Ishikawa (cell line): ENCODE measurements at regions not wholly inside any gene's neighbourhood (a gene's known extent, or its start where the extent isn't known, plus 50 kb on each side); places are given as distances from the start of the nearest gene placed in this dataset.

Experiments
- CEBPB ChIP-seq: IDR thresholded peaks from 2 replicates; pipeline ENCODE4 v1.6.1; 2012
- CREB1 ChIP-seq: IDR thresholded peaks from 2 replicates; pipeline ENCODE4 v1.6.1; 2012; ENCODE audit warnings: low read depth
- EGR1 ChIP-seq: IDR thresholded peaks from 2 replicates; pipeline ENCODE4 v1.6.1; 2012
- EP300 ChIP-seq: IDR thresholded peaks from 2 replicates; pipeline ENCODE4 v1.6.1; 2012; ENCODE audit warnings: borderline replicate concordance
- FOXM1 ChIP-seq: IDR thresholded peaks from 2 replicates; pipeline ENCODE4 v1.6.1; 2012; ENCODE audit warnings: low read depth, borderline replicate concordance
- NFIC ChIP-seq: IDR thresholded peaks from 2 replicates; pipeline ENCODE4 v1.6.1; 2012
- RAD21 ChIP-seq: IDR thresholded peaks from 2 replicates; pipeline ENCODE4 v1.6.1; 2012; ENCODE audit warnings: low read depth
- TAF1 ChIP-seq: IDR thresholded peaks from 2 replicates; pipeline ENCODE4 v1.6.1; 2012; ENCODE audit warnings: low read depth, mild to moderate bottlenecking
- TCF12 ChIP-seq: IDR thresholded peaks from 2 replicates; pipeline ENCODE4 v1.6.1; 2012; ENCODE audit warnings: low read depth
- TEAD4 ChIP-seq: IDR thresholded peaks from 2 replicates; pipeline ENCODE4 v1.6.1; 2012
- YY1 ChIP-seq: IDR thresholded peaks from 2 replicates; pipeline ENCODE4 v1.6.1; 2012; ENCODE audit warnings: low read depth
- ZBTB7A ChIP-seq: IDR thresholded peaks from 2 replicates; pipeline ENCODE4 v1.6.1; 2012; ENCODE audit warnings: low read depth
- TF ChIP-seq, protein P1 (sequence below): IDR thresholded peaks from 2 replicates; pipeline ENCODE4 v1.6.1; 2012
- TF ChIP-seq, protein P2 (sequence below): IDR thresholded peaks from 2 replicates; pipeline ENCODE4 v1.6.1; 2012
- TF ChIP-seq, protein P3 (sequence below): IDR thresholded peaks from 2 replicates; pipeline ENCODE4 v1.6.1; 2012; ENCODE audit warnings: low read depth, mild to moderate bottlenecking

DNA sequence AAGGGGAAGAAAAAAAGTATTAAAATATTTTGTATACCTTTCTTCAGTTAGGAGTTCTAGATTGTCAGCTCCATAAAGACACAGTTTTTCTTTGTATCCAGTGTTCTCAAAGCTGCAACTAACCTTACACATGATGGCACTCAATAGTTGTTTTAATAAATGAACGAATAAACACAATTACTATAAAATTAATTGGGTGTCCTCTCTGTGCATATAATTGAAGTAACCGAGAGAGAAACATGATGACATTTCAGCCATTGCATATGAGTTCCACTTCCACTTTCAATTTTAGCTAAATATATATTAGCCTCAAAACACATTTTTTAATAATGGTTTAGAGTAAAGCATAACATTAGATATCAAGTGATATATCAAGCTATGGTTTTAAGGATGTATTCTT is 671.2 kb downstream of the LRFN5 start:
- TF ChIP-seq, protein P1, sequence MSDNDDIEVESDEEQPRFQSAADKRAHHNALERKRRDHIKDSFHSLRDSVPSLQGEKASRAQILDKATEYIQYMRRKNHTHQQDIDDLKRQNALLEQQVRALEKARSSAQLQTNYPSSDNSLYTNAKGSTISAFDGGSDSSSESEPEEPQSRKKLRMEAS = no peak
- TF ChIP-seq RAD21 (no peak), EP300 (no peak), FOXM1 (no peak), CEBPB (no peak), YY1 (no peak), TCF12 (no peak), NFIC (no peak), TEAD4 (no peak), TAF1 (no peak), CREB1 (no peak), ZBTB7A (no peak), EGR1 (no peak)
- TF ChIP-seq, protein P2, sequence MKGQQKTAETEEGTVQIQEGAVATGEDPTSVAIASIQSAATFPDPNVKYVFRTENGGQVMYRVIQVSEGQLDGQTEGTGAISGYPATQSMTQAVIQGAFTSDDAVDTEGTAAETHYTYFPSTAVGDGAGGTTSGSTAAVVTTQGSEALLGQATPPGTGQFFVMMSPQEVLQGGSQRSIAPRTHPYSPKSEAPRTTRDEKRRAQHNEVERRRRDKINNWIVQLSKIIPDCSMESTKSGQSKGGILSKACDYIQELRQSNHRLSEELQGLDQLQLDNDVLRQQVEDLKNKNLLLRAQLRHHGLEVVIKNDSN = no peak

DNA sequence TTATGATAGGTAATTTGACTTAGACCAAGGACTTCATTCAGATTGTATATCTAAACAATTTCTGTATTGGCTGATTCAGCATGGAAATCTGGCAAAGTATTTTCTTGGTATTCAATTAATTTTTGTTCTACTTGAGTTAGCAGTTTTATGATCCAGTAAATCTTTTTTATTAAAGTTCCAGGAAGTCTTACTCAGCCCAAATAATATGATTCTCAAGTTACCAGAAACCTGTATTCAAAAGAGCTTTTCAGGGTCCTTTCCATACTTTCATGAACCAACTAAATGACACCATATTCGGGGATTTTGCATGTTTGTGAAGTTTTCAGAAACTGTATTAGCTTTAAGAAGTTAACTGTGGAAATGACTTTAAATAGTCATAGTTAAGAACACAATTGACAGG is 662.6 kb downstream of the LRFN5 start:
- TF ChIP-seq TEAD4 (no peak), EGR1 (no peak), NFIC (no peak), EP300 (no peak), YY1 (no peak), TAF1 (no peak), RAD21 (no peak), CEBPB (no peak), ZBTB7A (no peak), CREB1 (no peak), TCF12 (no peak)
- TF ChIP-seq, protein P1 = no peak
- TF ChIP-seq, protein P2 = no peak

DNA sequence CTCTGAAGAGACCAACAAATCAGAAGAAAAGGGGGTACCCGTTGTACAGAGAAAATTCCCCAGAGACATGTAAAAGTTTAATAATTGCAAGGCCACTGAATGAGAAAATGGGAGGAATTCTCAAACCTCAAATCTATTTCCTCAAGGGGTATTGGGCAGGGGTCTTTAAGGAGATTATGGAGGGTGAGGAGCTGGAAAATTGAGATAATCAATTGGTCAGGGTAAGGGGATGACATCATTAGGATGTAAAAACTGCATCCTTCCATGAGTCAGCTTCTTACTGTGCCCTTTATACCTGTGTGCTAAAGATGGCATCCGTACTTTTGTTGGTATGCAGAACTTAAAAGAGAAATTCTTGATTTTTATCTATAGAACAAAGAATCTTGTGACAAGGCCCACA is 641.5 kb downstream of the LRFN5 start:
- TF ChIP-seq, protein P2 = no peak
- TF ChIP-seq FOXM1 (no peak), CEBPB (no peak), TEAD4 (no peak), TAF1 (no peak), NFIC (no peak), EGR1 (no peak), RAD21 (no peak), EP300 (no peak), CREB1 (no peak), YY1 (no peak), ZBTB7A (no peak), TCF12 (no peak)
- TF ChIP-seq, protein P3, sequence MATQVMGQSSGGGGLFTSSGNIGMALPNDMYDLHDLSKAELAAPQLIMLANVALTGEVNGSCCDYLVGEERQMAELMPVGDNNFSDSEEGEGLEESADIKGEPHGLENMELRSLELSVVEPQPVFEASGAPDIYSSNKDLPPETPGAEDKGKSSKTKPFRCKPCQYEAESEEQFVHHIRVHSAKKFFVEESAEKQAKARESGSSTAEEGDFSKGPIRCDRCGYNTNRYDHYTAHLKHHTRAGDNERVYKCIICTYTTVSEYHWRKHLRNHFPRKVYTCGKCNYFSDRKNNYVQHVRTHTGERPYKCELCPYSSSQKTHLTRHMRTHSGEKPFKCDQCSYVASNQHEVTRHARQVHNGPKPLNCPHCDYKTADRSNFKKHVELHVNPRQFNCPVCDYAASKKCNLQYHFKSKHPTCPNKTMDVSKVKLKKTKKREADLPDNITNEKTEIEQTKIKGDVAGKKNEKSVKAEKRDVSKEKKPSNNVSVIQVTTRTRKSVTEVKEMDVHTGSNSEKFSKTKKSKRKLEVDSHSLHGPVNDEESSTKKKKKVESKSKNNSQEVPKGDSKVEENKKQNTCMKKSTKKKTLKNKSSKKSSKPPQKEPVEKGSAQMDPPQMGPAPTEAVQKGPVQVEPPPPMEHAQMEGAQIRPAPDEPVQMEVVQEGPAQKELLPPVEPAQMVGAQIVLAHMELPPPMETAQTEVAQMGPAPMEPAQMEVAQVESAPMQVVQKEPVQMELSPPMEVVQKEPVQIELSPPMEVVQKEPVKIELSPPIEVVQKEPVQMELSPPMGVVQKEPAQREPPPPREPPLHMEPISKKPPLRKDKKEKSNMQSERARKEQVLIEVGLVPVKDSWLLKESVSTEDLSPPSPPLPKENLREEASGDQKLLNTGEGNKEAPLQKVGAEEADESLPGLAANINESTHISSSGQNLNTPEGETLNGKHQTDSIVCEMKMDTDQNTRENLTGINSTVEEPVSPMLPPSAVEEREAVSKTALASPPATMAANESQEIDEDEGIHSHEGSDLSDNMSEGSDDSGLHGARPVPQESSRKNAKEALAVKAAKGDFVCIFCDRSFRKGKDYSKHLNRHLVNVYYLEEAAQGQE = no peak
- TF ChIP-seq, protein P1 = no peak

DNA sequence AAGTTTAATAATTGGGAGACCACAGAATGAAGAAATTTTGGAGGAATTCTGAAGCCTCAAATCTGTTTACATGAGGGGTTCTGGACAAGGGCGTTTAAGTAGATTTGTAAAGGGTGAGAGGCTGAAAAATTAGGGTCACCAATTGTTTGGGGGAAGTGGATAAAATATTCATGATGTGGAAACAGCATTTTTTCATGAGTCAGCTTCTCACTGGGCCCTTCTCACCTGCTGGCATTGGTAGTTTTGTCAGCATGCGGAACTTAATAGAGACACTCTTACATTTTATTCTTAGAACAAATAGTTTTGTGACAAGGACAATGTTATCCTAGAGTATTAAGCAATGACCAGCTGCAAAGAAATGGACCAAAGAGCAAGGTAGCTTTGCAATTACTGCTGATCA is 634.4 kb downstream of the LRFN5 start:
- TF ChIP-seq CREB1 (no peak), RAD21 (no peak), TAF1 (no peak), FOXM1 (no peak), TEAD4 (no peak), EP300 (no peak), ZBTB7A (no peak), TCF12 (no peak), CEBPB (no peak), NFIC (no peak), EGR1 (no peak), YY1 (no peak)
- TF ChIP-seq, protein P1 = no peak
- TF ChIP-seq, protein P3 = no peak
- TF ChIP-seq, protein P2 = no peak
